MG63 (cell line): ENCODE measurements at regions not wholly inside any gene's neighbourhood (a gene's known extent, or its start where the extent isn't known, plus 50 kb on each side); places are given as distances from the start of the nearest gene placed in this dataset.
"Not testable (repeated sequence)": the region's sequence is repeated elsewhere in the genome, so short reads cannot be mapped to it uniquely, and the experiment has no call there.

Source experiments
- DNase-seq: peaks from one replicate; pipeline ENCODE4 v3.0.0-alpha.2; 2020
- H3K27me3 ChIP-seq: fragments of 250-450 bp; sonication (Bioruptor Pico); 2 replicates; pipeline ENCODE4 v1.5.1; 2020; ENCODE audit warnings: mild to moderate bottlenecking, moderate library complexity
- H3K36me3 ChIP-seq: fragments of 250-450 bp; sonication (Bioruptor Pico); 2 replicates; pipeline ENCODE4 v1.5.1; 2020; ENCODE audit warnings: mild to moderate bottlenecking, moderate library complexity
- H3K4me3 ChIP-seq: fragments of 250-450 bp; sonication (Bioruptor Pico); 2 replicates; pipeline ENCODE4 v1.5.1; 2020; ENCODE audit warnings: mild to moderate bottlenecking, moderate library complexity
- H3K9me3 ChIP-seq: fragments of 250-450 bp; sonication (Bioruptor Pico); 2 replicates; pipeline ENCODE4 v1.5.1; 2020; ENCODE audit warnings: mild to moderate bottlenecking, moderate library complexity

DNA sequence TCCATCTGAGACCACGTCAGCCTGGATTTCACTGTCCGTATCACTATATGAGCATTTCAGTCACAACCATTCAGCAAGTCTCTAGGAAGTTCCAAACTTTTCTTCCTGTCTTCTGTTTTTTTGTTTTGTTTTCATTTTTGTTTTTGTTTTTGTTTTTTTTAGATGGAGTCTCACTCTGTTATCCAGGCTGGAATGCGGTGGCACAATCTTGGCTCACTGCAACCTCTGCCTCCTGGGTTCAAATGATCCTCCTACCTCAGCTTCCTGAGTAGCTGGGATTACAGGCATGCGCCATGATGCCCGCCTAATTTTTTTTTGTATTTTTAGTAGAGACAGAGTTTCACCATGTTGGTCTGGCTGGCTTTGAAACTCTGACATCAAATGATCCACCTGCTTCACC is 1715.9 kb downstream of the SPATA31A7 start:
- not testable (repeated sequence) for H3K9me3 ChIP-seq, H3K4me3 ChIP-seq, DNase-seq, H3K36me3 ChIP-seq, H3K27me3 ChIP-seq

- H3K9me3 ChIP-seq, H3K27me3 ChIP-seq, H3K36me3 ChIP-seq, DNase-seq, H3K4me3 ChIP-seq: not testable (repeated sequence)
Measured at GRCh38 chr9:62907866-62908265, 1718.0 kb downstream of the SPATA31A7 start.

DNA sequence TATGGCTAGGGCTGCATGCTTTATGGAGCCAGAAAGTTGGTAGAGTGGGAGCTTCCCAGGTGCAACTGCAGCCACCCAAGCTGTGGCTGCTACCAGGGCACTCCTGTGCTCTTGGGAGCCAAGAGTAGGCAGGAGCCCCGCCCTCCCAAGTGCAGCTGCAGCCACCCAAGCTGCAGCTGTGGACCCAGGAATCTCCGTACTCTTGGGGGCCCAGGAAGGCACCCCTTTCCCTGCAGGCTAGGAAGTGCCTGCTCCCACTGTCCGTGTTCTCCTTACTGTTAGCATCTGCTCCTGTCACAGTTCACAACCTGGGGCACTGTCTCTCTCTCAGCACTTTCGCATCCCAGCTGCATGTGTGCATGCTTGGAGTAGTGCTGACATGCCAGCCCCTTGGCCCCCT is 1718.4 kb downstream of the SPATA31A7 start:
- not testable (repeated sequence) for H3K9me3 ChIP-seq, DNase-seq, H3K4me3 ChIP-seq, H3K27me3 ChIP-seq, H3K36me3 ChIP-seq

GRCh38 chr9:62909447-62909846 is 1719.6 kb downstream of the SPATA31A7 start:
- H3K4me3 ChIP-seq, H3K36me3 ChIP-seq, DNase-seq, H3K9me3 ChIP-seq, H3K27me3 ChIP-seq: not testable (repeated sequence)

DNA sequence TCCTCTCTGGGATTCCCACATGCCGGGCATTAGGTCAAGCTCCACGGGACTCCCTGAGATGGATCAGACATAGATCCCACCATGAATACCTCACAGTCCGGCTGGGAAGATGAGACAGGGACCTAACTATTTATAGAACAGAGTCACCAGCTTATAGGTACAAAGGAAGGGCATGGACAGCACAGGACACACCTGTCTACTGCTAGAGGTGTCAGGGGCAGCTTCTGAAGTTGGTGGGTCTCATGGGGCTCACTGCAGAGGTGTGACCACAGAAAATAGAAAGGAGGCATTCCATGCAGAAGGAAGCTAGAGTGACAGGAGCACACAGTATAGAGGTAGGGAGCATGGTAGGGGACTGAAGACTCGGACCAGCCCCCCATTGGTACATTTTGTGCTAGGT is 1722.4 kb downstream of the SPATA31A7 start:
- not testable (repeated sequence) for H3K27me3 ChIP-seq, DNase-seq, H3K4me3 ChIP-seq, H3K36me3 ChIP-seq, H3K9me3 ChIP-seq

DNA sequence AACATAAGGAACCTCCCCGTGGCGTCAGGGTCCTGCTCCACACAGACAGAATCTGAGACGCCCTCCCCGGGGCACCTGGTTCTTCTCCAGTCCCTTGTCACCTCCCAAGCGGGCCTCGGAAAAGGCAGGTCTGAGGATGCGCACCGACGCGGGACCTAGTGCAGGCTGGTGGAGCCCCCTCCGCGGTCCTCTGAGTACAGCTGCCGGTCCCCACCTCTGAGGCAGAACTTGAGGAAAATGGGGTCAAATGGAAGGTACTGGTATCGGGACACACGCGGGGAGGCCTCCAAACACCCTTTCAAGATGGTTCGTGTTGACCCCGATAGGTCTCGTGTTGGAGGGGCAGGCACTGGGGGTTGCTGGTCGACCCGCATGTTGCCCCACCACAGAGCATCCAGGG is 1725.3 kb downstream of the SPATA31A7 start:
- H3K4me3 ChIP-seq, H3K9me3 ChIP-seq, H3K27me3 ChIP-seq, DNase-seq, H3K36me3 ChIP-seq: not testable (repeated sequence)

DNA sequence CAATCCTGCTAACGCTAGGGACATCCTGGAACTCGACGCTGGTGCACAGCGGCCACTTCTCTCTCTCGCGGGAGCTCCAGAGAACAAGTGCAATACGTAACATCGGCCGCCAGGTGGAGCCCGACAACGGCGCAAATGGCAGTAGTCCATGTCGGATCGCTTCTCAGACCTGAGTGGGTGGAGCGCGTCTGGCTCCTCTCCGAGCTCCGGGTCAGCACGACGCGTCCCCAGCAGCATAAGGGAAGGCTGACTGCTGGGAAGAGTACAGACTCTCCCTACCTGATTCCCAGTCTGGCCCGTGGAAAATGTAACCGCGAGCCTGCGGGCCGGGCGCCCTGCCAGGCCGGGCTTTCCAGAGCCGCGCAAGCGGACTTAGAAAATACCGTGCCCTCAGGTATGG is 1725.8 kb downstream of the SPATA31A7 start:
- H3K27me3 ChIP-seq, DNase-seq, H3K4me3 ChIP-seq: not testable (repeated sequence)

DNA sequence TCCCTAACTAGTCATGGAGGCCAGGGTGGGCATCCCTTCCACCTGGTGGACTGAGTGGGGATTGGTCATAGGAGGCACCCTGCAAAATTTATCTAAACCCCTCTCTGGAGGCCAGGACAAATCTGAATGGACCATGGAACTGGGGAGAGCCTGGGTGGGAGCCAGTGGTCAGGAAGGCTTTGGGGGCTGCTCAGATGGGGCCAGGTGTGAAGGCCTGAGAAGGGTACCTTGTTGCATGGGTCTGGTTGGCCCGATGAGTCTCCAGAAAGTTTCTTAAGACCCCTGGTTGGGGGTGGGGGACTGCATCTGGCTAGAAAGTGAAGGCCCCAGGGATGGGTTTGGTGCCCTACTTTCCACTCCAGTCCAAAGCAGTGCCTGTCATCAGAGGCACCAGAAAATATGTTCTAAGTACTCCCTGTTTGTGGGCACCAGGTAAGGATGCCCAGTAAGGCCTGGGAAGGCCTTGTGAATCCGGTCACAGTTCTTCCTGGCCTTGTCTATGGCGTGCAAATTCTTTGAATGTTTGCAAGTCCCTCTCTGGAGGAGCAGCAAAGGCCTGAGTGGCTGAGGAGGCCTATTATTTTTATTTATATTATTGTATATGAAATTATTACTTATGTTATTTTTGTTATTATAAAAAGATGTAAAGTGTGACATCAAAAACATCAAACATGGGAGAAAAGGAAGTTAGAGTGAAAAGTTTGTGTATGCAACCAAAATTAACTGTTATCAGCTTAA is 1729.0 kb downstream of the SPATA31A7 start:
- H3K27me3 ChIP-seq, H3K36me3 ChIP-seq, H3K9me3 ChIP-seq, DNase-seq, H3K4me3 ChIP-seq: not testable (repeated sequence)

More for the DNA sequence above, 1725.8 kb downstream of the SPATA31A7 start:
- not testable (repeated sequence) for H3K36me3 ChIP-seq, H3K9me3 ChIP-seq

- H3K9me3 ChIP-seq, H3K36me3 ChIP-seq, H3K27me3 ChIP-seq, DNase-seq, H3K4me3 ChIP-seq: not testable (repeated sequence)
Measured at GRCh38 chr9:62931484-62931883, 1741.6 kb downstream of the SPATA31A7 start.

- not testable (repeated sequence) for H3K9me3 ChIP-seq, H3K36me3 ChIP-seq, H3K27me3 ChIP-seq, DNase-seq, H3K4me3 ChIP-seq
Measured at GRCh38 chr9:62952840-62953239, 1763.0 kb downstream of the SPATA31A7 start.
